ENCODE measurements at regions not wholly inside any gene's neighbourhood (a gene's known extent, or its start where the extent isn't known, plus 50 kb on each side); places are given as distances from the start of the nearest gene placed in this dataset.

DNA sequence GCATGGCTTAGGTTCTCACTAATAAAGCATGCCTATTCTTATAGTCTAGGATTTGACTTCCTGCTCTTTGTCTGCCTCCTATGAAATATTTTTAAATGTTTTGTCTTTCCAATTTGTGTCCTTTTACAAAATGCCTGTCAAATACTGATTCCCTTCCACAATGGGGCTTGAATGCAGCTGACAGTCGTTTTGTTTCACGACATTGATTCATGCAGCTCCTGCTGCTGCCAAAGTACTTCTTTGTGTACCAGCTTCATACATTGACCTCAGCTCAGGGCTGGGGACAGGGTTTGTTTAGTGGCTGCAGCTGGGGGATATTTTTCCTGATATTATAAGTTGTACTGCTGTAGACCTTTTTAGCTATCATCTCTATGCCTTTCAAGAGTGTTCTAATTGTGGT is 371.9 kb upstream of the CHRM2 start:
- TF ChIP-seq EZH2 (IDR thresholded peaks at IDR 0.05; ENCODE audit: low read depth, low read length, severe bottlenecking), result no peak
- TF ChIP-seq SP2 (IDR thresholded peaks at IDR 0.05; ENCODE audit: low read length), result no peak
- TF ChIP-seq, protein P1, sequence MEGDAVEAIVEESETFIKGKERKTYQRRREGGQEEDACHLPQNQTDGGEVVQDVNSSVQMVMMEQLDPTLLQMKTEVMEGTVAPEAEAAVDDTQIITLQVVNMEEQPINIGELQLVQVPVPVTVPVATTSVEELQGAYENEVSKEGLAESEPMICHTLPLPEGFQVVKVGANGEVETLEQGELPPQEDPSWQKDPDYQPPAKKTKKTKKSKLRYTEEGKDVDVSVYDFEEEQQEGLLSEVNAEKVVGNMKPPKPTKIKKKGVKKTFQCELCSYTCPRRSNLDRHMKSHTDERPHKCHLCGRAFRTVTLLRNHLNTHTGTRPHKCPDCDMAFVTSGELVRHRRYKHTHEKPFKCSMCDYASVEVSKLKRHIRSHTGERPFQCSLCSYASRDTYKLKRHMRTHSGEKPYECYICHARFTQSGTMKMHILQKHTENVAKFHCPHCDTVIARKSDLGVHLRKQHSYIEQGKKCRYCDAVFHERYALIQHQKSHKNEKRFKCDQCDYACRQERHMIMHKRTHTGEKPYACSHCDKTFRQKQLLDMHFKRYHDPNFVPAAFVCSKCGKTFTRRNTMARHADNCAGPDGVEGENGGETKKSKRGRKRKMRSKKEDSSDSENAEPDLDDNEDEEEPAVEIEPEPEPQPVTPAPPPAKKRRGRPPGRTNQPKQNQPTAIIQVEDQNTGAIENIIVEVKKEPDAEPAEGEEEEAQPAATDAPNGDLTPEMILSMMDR (IDR thresholded peaks at IDR 0.05; ENCODE audit: control extremely low read depth in 1 of 3, insufficient read depth in 1 of 3, low read depth in 1 of 3, low read length in 3 of 3), result no peak
- no peak for TF ChIP-seq BRCA1 (IDR thresholded peaks at IDR 0.05; ENCODE audit: low read depth, low read length)
- TF ChIP-seq POLR2AphosphoS5 (IDR thresholded peaks at IDR 0.05; ENCODE audit: low read depth, low read length), result no peak
- TF ChIP-seq RFX5 (IDR thresholded peaks at IDR 0.05; ENCODE audit: borderline replicate concordance, low read depth, low read length), result no peak
- no peak for TF ChIP-seq EP300 (IDR thresholded peaks at IDR 0.05; ENCODE audit: borderline replicate concordance in 1 of 2, low read depth in 2 of 2, low read length in 2 of 2)
